WTC11 (cell line): ENCODE measurements at regions not wholly inside any gene's neighbourhood (a gene's known extent, or its start where the extent isn't known, plus 50 kb on each side); places are given as distances from the start of the nearest gene placed in this dataset.

ENCODE experiments used
- ATF1 ChIP-seq: sonication (generic); formaldehyde crosslinking; IDR thresholded peaks from 2 replicates; pipeline ENCODE4 v1.8.1; 2023; ENCODE audit warnings: mild to moderate bottlenecking, moderate library complexity, missing genetic modification reagents
- MAX ChIP-seq: sonication (generic); formaldehyde crosslinking; IDR thresholded peaks from 2 replicates; pipeline ENCODE4 v1.8.0; 2022; ENCODE audit warnings: mild to moderate bottlenecking, missing genetic modification reagents
- SMAD3 ChIP-seq: sonication (generic); formaldehyde crosslinking; IDR thresholded peaks from 2 replicates; pipeline ENCODE4 v1.8.0; 2022; ENCODE audit warnings: missing genetic modification reagents, mild to moderate bottlenecking, borderline replicate concordance
- TF ChIP-seq, protein P1 (sequence below): sonication (generic); formaldehyde crosslinking; IDR thresholded peaks from 2 replicates; pipeline ENCODE4 v1.8.1; 2022; ENCODE audit warnings: low read depth, mild to moderate bottlenecking, moderate library complexity, missing genetic modification reagents, borderline replicate concordance
- TF ChIP-seq, protein P2 (sequence below): fragments of 200-600 bp; IDR thresholded peaks from 2 replicates; pipeline ENCODE4 v1.8.0; 2022; ENCODE audit warnings: antibody characterized with exemption

GRCh38 chr1:80101159-80101558 lies 1094.6 kb upstream of the ADGRL4 start:
- TF ChIP-seq, protein P1, sequence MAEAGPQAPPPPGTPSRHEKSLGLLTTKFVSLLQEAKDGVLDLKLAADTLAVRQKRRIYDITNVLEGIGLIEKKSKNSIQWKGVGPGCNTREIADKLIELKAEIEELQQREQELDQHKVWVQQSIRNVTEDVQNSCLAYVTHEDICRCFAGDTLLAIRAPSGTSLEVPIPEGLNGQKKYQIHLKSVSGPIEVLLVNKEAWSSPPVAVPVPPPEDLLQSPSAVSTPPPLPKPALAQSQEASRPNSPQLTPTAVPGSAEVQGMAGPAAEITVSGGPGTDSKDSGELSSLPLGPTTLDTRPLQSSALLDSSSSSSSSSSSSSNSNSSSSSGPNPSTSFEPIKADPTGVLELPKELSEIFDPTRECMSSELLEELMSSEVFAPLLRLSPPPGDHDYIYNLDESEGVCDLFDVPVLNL (CRISPR knock-in tag): no peak
- TF ChIP-seq MAX (CRISPR knock-in tag) (no peak), SMAD3 (CRISPR knock-in tag) (no peak), ATF1 (CRISPR knock-in tag) (no peak)
- TF ChIP-seq, protein P2, sequence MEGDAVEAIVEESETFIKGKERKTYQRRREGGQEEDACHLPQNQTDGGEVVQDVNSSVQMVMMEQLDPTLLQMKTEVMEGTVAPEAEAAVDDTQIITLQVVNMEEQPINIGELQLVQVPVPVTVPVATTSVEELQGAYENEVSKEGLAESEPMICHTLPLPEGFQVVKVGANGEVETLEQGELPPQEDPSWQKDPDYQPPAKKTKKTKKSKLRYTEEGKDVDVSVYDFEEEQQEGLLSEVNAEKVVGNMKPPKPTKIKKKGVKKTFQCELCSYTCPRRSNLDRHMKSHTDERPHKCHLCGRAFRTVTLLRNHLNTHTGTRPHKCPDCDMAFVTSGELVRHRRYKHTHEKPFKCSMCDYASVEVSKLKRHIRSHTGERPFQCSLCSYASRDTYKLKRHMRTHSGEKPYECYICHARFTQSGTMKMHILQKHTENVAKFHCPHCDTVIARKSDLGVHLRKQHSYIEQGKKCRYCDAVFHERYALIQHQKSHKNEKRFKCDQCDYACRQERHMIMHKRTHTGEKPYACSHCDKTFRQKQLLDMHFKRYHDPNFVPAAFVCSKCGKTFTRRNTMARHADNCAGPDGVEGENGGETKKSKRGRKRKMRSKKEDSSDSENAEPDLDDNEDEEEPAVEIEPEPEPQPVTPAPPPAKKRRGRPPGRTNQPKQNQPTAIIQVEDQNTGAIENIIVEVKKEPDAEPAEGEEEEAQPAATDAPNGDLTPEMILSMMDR: no peak
